ENCODE measurements at regions not wholly inside any gene's neighbourhood (a gene's known extent, or its start where the extent isn't known, plus 50 kb on each side); places are given as distances from the start of the nearest gene placed in this dataset.

- no peak for TF ChIP-seq ZSCAN29 (IDR thresholded peaks at IDR 0.05)
- TF ChIP-seq ZNF24 (IDR thresholded peaks at IDR 0.05), result no peak
- TF ChIP-seq MXI1 (IDR thresholded peaks at IDR 0.05; ENCODE audit: low read depth, low read length), result no peak
- TF ChIP-seq CBFB (IDR thresholded peaks at IDR 0.05; ENCODE audit: low read depth), result no peak
Observed at GRCh38 chr7:113207441-113207840, 89.1 kb upstream of the SMIM30 start (continued).

- SMC1A ChIA-PET (ENCODE audit: uncharacterized antibody, unreplicated experiment), result interaction anchor here (1.0 kb wide), 1 partner anchor 11 kb away, joined by 3 read pairs; no protein-coding TSS in a partner anchor
Observed at GRCh38 chr7:113204415-113204814, 86.1 kb upstream of the SMIM30 start.

More at GRCh38 chr7:113204415-113204814, 86.1 kb upstream of the SMIM30 start:
- in situ Hi-C loops (cut with MboI), result no loop called here
- BruUV-seq (replicated peaks), result no TSS peak
- no peak overlapping the region for H2AFZ ChIP-seq (ENCODE audit: control insufficient read depth, low read depth, low read length)
- ATAC-seq (no peak), FAIRE-seq (no peak), DNase-seq (ENCODE audit: low read depth, low spot score) (no peak)
- no peak overlapping the region for H3K9ac ChIP-seq (ENCODE audit: control insufficient read depth, insufficient read depth, low read length)
- intact Hi-C loops (cut with micrococcal nuclease; ENCODE audit: unreplicated experiment), result no loop called here
- no peaks in the 10 kb centered on the region for H3K79me2 ChIP-seq (ENCODE audit: control insufficient read depth, insufficient read depth, low read length)
- ChIA-PET POLR2A (no interaction called here), RAD21 (ENCODE audit: unreplicated experiment) (no interaction called here), CTCF (interaction anchor here (1.0 kb wide), 1 partner anchor 44 kb away, joined by 5 read pairs; no protein-coding TSS in a partner anchor)
- H4K20me1 ChIP-seq (ENCODE audit: control insufficient read depth, insufficient read depth), result no peaks in the 10 kb centered on the region
- H3K27me3 ChIP-seq (replicated peaks in 1 of 2; ENCODE audit: control insufficient read depth in 2 of 2, insufficient read depth in 2 of 2, low read length in 1 of 2), result no peaks in the 10 kb centered on the region
- no peaks in the 10 kb centered on the region for H3K4me1 ChIP-seq (ENCODE audit: control insufficient read depth, insufficient read depth, low read length)
- no peaks in the 10 kb centered on the region for H3K9me3 ChIP-seq (replicated peaks; ENCODE audit: control insufficient read depth, insufficient read depth, low read length)
- no peaks in the 10 kb centered on the region for H3K36me3 ChIP-seq (ENCODE audit: control insufficient read depth in 2 of 2, insufficient read depth in 2 of 2, low read length in 1 of 2)
- no peak for TF ChIP-seq ZNF24 (IDR thresholded peaks at IDR 0.05)
- no peak for TF ChIP-seq TAF1 (IDR thresholded peaks at IDR 0.05; ENCODE audit: borderline replicate concordance, low read depth, low read length)
- TF ChIP-seq SRF (IDR thresholded peaks at IDR 0.05; ENCODE audit: low read depth in 2 of 2, low read length in 2 of 2), result no peak
- no peak for TF ChIP-seq MLLT1 (IDR thresholded peaks at IDR 0.05)
- no peak for TF ChIP-seq CHD4 (IDR thresholded peaks at IDR 0.05)
- TF ChIP-seq CBX5 (IDR thresholded peaks at IDR 0.05; ENCODE audit: low read depth), result no peak
- TF ChIP-seq ZNF207 (IDR thresholded peaks at IDR 0.05; ENCODE audit: borderline replicate concordance), result no peak
- TF ChIP-seq FOXM1 (IDR thresholded peaks at IDR 0.05; ENCODE audit: low read depth, low read length), result no peak
- no peak overlapping the region for H3K4me2 ChIP-seq (ENCODE audit: control insufficient read depth, insufficient read depth)
- no peak overlapping the region for H3K4me3 ChIP-seq
- H3K27ac ChIP-seq (ENCODE audit: control insufficient read depth, insufficient read depth), result no peak overlapping the region
